BJ (cell line): ENCODE measurements at regions not wholly inside any gene's neighbourhood (a gene's known extent, or its start where the extent isn't known, plus 50 kb on each side); places are given as distances from the start of the nearest gene placed in this dataset.

Source experiments
- CTCF ChIA-PET: fragments of 350-600 bp; formaldehyde crosslinking; extraction: SDS; loops from one replicate; lab custom pipeline; 2021; ENCODE audit warnings: antibody characterized with exemption, inconsistent platforms; lab: Yijun Ruan, JAX
- POLR2A ChIA-PET: fragments of 300-600 bp; sonication (Branson Sonifier 250); formaldehyde crosslinking; extraction: SDS; loops from one replicate; lab custom pipeline; 2021; ENCODE audit warnings: antibody characterized with exemption; lab: Charles Lee
- DNase-seq: peaks from one replicate; pipeline ENCODE4 v3.0.0-alpha.2; 2011; ENCODE audit warnings: low read depth
- H3K27me3 ChIP-seq: 2 replicates; pipeline ENCODE4 v1.6.0; 2011; ENCODE audit warnings: low read length; ENCODE audit not compliant: control insufficient read depth, insufficient read depth
- H3K36me3 ChIP-seq: 2 replicates; pipeline ENCODE4 v1.5.1; 2011; ENCODE audit warnings: low read length; ENCODE audit not compliant: control insufficient read depth, insufficient read depth
- H3K4me3 ChIP-seq: 2 replicates; pipeline ENCODE4 v1.5.1; 2011; ENCODE audit warnings: low read depth, mild to moderate bottlenecking, control low read depth, low read length
- CTCF ChIP-seq: IDR thresholded peaks from 2 replicates; pipeline ENCODE4 v1.5.1; 2011; ENCODE audit warnings: low read depth, mild to moderate bottlenecking, control low read depth, inconsistent platforms, low read length, moderate library complexity; ENCODE audit not compliant: insufficient read depth

- Histone ChIP-seq H3K4me3 (no peak overlapping the region), H3K36me3 (no peaks in the 10 kb centered on the region), H3K27me3 (no peaks in the 10 kb centered on the region)
- CTCF ChIA-PET: interaction anchor here (0.7 kb wide), 1 partner anchor 29 kb away, joined by 3 read pairs; no protein-coding TSS in a partner anchor
- POLR2A ChIA-PET: no interaction called here
- no peak for DNase-seq
- TF ChIP-seq CTCF: no peak
Measured at GRCh38 chr5:107771926-107772325, 101.2 kb upstream of the EFNA5 start.

- Histone ChIP-seq H3K27me3 (no peaks in the 10 kb centered on the region), H3K36me3 (no peaks in the 10 kb centered on the region), H3K4me3 (no peak overlapping the region)
- ChIA-PET CTCF (interaction anchor here (1.0 kb wide), 1 partner anchor 11 kb away, joined by 3 read pairs; no protein-coding TSS in a partner anchor), POLR2A (no interaction called here)
- no peak for DNase-seq
- TF ChIP-seq CTCF: no peak
Measured at GRCh38 chr5:107770051-107770450, 99.3 kb upstream of the EFNA5 start.

- no peaks in the 10 kb centered on the region for H3K27me3 ChIP-seq
- ChIA-PET POLR2A (no interaction called here), CTCF (interaction anchor here (1.0 kb wide), 1 partner anchor 11 kb away, joined by 3 read pairs; no protein-coding TSS in a partner anchor)
- no peak for TF ChIP-seq CTCF
- H3K36me3 ChIP-seq: no peaks in the 10 kb centered on the region
- H3K4me3 ChIP-seq: no peak overlapping the region
- DNase-seq: no peak
Measured at GRCh38 chr5:107769519-107769918, 98.8 kb upstream of the EFNA5 start.

GRCh38 chr5:107766972-107767371 is 96.2 kb upstream of the EFNA5 start:
- ChIA-PET CTCF (no interaction called here), POLR2A (no interaction called here)
- no peaks in the 10 kb centered on the region for H3K27me3 ChIP-seq
- H3K4me3 ChIP-seq: no peak overlapping the region
- no peak for TF ChIP-seq CTCF
- no peak for DNase-seq
- no peaks in the 10 kb centered on the region for H3K36me3 ChIP-seq

- CTCF ChIA-PET: no interaction called here
- DNase-seq: no peak
Measured at GRCh38 chr5:107766439-107766838, 95.7 kb upstream of the EFNA5 start.

More at GRCh38 chr5:107766439-107766838, 95.7 kb upstream of the EFNA5 start:
- no peaks in the 10 kb centered on the region for H3K27me3 ChIP-seq
- no peaks in the 10 kb centered on the region for H3K36me3 ChIP-seq
- no peak overlapping the region for H3K4me3 ChIP-seq
- no peak for TF ChIP-seq CTCF
- POLR2A ChIA-PET: no interaction called here
